SU-DHL-6 (cell line): ENCODE measurements at regions not wholly inside any gene's neighbourhood (a gene's known extent, or its start where the extent isn't known, plus 50 kb on each side); places are given as distances from the start of the nearest gene placed in this dataset.

Source experiments
- H2AFZ ChIP-seq: fragments of 200-600 bp; sonication (generic); 2 replicates; pipeline ENCODE4 v1.6.1; 2014; ENCODE audit warnings: low read depth, mild to moderate bottlenecking, moderate library complexity, mixed read lengths, antibody characterized with exemption, low read length; ENCODE audit not compliant: severe bottlenecking
- H3F3A ChIP-seq: fragments of 200-600 bp; shearing (Covaris generic); 2 replicates; pipeline ENCODE4 v1.6.0; 2016; ENCODE audit warnings: antibody characterized with exemption, mild to moderate bottlenecking; ENCODE audit not compliant: insufficient read depth
- H3K27ac ChIP-seq: fragments of 200-600 bp; sonication (generic); 2 replicates; pipeline ENCODE4 v1.5.1; 2016; ENCODE audit warnings: low read depth, mild to moderate bottlenecking, low read length, moderate library complexity, mixed read lengths
- H3K27me3 ChIP-seq: fragments of 200-600 bp; sonication (generic), shearing (Covaris generic); 2 replicates; pipeline ENCODE4 v1.6.0; 2014; ENCODE audit warnings: mild to moderate bottlenecking, low read length
- H3K36me3 ChIP-seq: fragments of 200-600 bp; sonication (generic); 2 replicates; pipeline ENCODE4 v1.6.1; 2014; ENCODE audit warnings: mild to moderate bottlenecking, low read length, mixed read lengths
- H3K4me2 ChIP-seq: fragments of 300-600, 200-600 bp; shearing (Covaris generic), sonication (generic); 2 replicates; pipeline ENCODE4 v1.6.0; 2014; ENCODE audit warnings: low read length, low read depth, mild to moderate bottlenecking; ENCODE audit not compliant: poor library complexity, severe bottlenecking
- H3K4me3 ChIP-seq: fragments of 200-600 bp; sonication (generic); 2 replicates; pipeline ENCODE4 v1.5.1; 2014; ENCODE audit warnings: antibody characterized with exemption, low read length, mild to moderate bottlenecking, mixed read lengths; ENCODE audit not compliant: insufficient read depth, poor library complexity, severe bottlenecking
- H3K79me2 ChIP-seq: fragments of 200-600 bp; sonication (generic); 2 replicates; pipeline ENCODE4 v1.6.1; 2014; ENCODE audit warnings: mild to moderate bottlenecking, low read length, moderate library complexity; ENCODE audit not compliant: insufficient read depth
- H3K9ac ChIP-seq: fragments of 200-600 bp; sonication (generic); 2 replicates; pipeline ENCODE4 v1.7.0; 2014; ENCODE audit warnings: mild to moderate bottlenecking, low read length
- H3K9me2 ChIP-seq: fragments of 200-600 bp; sonication (generic); replicated peaks from 2 replicates; pipeline ENCODE4 v1.6.1; 2014; ENCODE audit warnings: low read length; ENCODE audit not compliant: insufficient read depth
- H3K9me3 ChIP-seq: fragments of 200-600 bp; sonication (generic); 2 replicates; pipeline ENCODE4 v1.6.1; 2014; ENCODE audit warnings: low read length, mixed read lengths; ENCODE audit not compliant: insufficient read depth
- H4K20me1 ChIP-seq: fragments of 200-600 bp; sonication (generic); 2 replicates; pipeline ENCODE4 v1.6.1; 2014; ENCODE audit warnings: low read depth, mild to moderate bottlenecking, antibody characterized with exemption, low read length, moderate library complexity, mixed read lengths
- EZH2phosphoT487 ChIP-seq: fragments of 200-600 bp; sonication (generic), shearing (Covaris generic); conservative IDR thresholded peaks from 2 replicates; pipeline ENCODE4 v1.6.1; 2018; ENCODE audit warnings: mild to moderate bottlenecking, antibody characterized with exemption, low read length, moderate library complexity, mixed read lengths
- TF ChIP-seq, protein P1 (sequence below): fragments of 200-600 bp; sonication (generic); IDR thresholded peaks from one replicate; pipeline ENCODE4 v1.5.1; 2017; ENCODE audit warnings: antibody characterized with exemption, mild to moderate bottlenecking, low read length, moderate library complexity; ENCODE audit not compliant: insufficient read depth, poor library complexity, severe bottlenecking

- no peaks in the 10 kb centered on the region for H3K36me3 ChIP-seq
- H4K20me1 ChIP-seq, result no peaks in the 10 kb centered on the region
- no peaks in the 10 kb centered on the region for H3K79me2 ChIP-seq
- no peaks in the 10 kb centered on the region for H3K9me3 ChIP-seq
- H3K9me2 ChIP-seq, result no peaks in the 10 kb centered on the region
- no peak overlapping the region for H3K27ac ChIP-seq
- no peak overlapping the region for H3K9ac ChIP-seq
- no peak for TF ChIP-seq EZH2phosphoT487
- TF ChIP-seq, protein P1, sequence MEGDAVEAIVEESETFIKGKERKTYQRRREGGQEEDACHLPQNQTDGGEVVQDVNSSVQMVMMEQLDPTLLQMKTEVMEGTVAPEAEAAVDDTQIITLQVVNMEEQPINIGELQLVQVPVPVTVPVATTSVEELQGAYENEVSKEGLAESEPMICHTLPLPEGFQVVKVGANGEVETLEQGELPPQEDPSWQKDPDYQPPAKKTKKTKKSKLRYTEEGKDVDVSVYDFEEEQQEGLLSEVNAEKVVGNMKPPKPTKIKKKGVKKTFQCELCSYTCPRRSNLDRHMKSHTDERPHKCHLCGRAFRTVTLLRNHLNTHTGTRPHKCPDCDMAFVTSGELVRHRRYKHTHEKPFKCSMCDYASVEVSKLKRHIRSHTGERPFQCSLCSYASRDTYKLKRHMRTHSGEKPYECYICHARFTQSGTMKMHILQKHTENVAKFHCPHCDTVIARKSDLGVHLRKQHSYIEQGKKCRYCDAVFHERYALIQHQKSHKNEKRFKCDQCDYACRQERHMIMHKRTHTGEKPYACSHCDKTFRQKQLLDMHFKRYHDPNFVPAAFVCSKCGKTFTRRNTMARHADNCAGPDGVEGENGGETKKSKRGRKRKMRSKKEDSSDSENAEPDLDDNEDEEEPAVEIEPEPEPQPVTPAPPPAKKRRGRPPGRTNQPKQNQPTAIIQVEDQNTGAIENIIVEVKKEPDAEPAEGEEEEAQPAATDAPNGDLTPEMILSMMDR, result no peak
- no peak overlapping the region for H3K4me3 ChIP-seq
- no peak overlapping the region for H3K4me2 ChIP-seq
- no peaks in the 10 kb centered on the region for H3F3A ChIP-seq
- H2AFZ ChIP-seq, result no peak overlapping the region
- H3K27me3 ChIP-seq, result no peaks in the 10 kb centered on the region
These were observed 669.9 kb upstream of the CCDC54 start for GRCh38 chr3:106707347-106707746.

- Histone ChIP-seq H3K27ac (no peak overlapping the region), H3K4me2 (no peak overlapping the region), H3K4me3 (no peak overlapping the region), H4K20me1 (no peaks in the 10 kb centered on the region), H3K9me3 (no peaks in the 10 kb centered on the region), H3K79me2 (no peaks in the 10 kb centered on the region), H3K27me3 (no peaks in the 10 kb centered on the region), H3K36me3 (no peaks in the 10 kb centered on the region), H3F3A (no peaks in the 10 kb centered on the region), H3K9me2 (no peaks in the 10 kb centered on the region), H3K9ac (no peak overlapping the region), H2AFZ (no peak overlapping the region)
- no peak for TF ChIP-seq EZH2phosphoT487
- TF ChIP-seq, protein P1, result no peak
These were observed 666.6 kb upstream of the CCDC54 start for GRCh38 chr3:106710596-106710995.

GRCh38 chr3:106711650-106712049 is 665.6 kb upstream of the CCDC54 start:
- Histone ChIP-seq H3K79me2 (no peaks in the 10 kb centered on the region), H2AFZ (no peak overlapping the region), H3K27me3 (no peaks in the 10 kb centered on the region), H3K4me3 (no peak overlapping the region), H3F3A (no peaks in the 10 kb centered on the region), H3K36me3 (no peaks in the 10 kb centered on the region), H3K27ac (no peak overlapping the region), H3K4me2 (no peak overlapping the region), H3K9me2 (no peaks in the 10 kb centered on the region), H4K20me1 (no peaks in the 10 kb centered on the region), H3K9ac (no peak overlapping the region), H3K9me3 (no peaks in the 10 kb centered on the region)
- TF ChIP-seq EZH2phosphoT487, result no peak
- TF ChIP-seq, protein P1, result no peak
